ENCODE measurements at regions not wholly inside any gene's neighbourhood (a gene's known extent, or its start where the extent isn't known, plus 50 kb on each side); places are given as distances from the start of the nearest gene placed in this dataset.

DNA sequence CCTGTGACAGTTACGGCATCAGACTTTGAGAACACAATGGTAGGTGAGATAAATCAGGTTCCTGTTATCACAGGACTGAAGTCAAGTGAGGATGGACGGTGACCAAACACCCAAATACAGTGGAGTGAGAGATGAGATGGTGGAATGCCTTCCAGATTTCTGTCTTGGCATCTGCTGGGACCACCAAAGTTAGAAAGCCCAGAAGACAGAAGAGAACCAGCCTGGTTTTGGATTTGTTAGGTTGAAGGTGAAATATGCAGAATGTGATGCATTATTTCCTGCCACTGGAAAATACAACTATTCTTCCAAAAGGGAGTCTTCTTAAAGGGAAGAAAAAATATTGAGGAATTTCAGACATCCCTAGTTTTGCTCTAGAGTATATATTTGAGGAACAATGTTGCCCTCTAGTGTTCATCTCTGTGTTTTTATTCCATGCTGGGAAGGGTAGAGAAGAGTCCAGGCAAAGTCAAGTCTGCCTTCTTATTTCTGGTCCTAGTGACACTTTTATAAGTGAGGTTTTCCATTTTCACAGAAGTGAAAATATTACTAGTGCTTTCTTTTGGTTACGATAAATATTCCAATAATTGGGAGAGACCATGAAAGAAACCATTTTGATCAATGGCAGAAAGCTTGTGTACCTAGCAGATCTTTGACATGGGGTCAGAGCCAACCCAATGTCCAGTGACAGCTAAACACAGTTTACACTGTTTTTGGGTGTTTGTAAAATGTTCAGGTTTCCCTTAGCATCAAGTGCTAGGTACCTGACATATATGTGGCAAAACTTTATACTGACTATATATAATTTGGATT, 142.3 kb upstream of the ANKH start:
- TF ChIP-seq, protein P1, sequence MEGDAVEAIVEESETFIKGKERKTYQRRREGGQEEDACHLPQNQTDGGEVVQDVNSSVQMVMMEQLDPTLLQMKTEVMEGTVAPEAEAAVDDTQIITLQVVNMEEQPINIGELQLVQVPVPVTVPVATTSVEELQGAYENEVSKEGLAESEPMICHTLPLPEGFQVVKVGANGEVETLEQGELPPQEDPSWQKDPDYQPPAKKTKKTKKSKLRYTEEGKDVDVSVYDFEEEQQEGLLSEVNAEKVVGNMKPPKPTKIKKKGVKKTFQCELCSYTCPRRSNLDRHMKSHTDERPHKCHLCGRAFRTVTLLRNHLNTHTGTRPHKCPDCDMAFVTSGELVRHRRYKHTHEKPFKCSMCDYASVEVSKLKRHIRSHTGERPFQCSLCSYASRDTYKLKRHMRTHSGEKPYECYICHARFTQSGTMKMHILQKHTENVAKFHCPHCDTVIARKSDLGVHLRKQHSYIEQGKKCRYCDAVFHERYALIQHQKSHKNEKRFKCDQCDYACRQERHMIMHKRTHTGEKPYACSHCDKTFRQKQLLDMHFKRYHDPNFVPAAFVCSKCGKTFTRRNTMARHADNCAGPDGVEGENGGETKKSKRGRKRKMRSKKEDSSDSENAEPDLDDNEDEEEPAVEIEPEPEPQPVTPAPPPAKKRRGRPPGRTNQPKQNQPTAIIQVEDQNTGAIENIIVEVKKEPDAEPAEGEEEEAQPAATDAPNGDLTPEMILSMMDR (IDR thresholded peaks at IDR 0.05), result peak; percentile 76
- TF ChIP-seq EZH2 (IDR thresholded peaks at IDR 0.05; ENCODE audit: borderline replicate concordance, insufficient read depth, low read depth, low read length, poor library complexity, severe bottlenecking), result no peak

All from B cell (primary cell).